A549 (cell line): ENCODE measurements at regions not wholly inside any gene's neighbourhood (a gene's known extent, or its start where the extent isn't known, plus 50 kb on each side); places are given as distances from the start of the nearest gene placed in this dataset.

Experiments used
- BHLHE40 ChIP-seq: IDR thresholded peaks from 2 replicates; pipeline ENCODE4 v1.6.1; 2012; ENCODE audit warnings: low read depth, low read length, inconsistent platforms
- MAX ChIP-seq: IDR thresholded peaks from 2 replicates; pipeline ENCODE4 v1.6.1; 2012

DNA sequence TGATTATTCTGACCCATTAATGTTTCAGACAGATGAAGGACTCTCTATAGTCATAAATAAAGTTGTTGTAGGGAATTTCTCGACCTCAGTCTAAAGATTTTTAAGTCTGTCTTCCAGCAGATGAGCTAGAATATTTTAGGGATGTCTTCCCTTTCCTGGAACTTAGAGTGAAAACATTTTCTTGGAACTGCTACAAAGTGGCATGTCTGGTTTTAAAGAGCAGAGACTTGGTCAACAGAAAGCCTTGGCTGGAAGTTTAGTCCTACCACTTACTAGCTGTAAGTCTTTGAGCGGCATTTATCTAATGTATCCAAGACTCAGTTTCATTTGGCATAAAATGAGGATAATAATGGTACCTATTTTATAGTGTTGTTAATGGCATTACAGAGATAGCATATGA, 120.0 kb upstream of the TGFBR2 start:
- TF ChIP-seq MAX (no peak), BHLHE40 (no peak)
